ENCODE measurements at regions not wholly inside any gene's neighbourhood (a gene's known extent, or its start where the extent isn't known, plus 50 kb on each side); places are given as distances from the start of the nearest gene placed in this dataset.

GRCh38 chr12:32025906-32026305, 66.7 kb downstream of the RESF1 start:
- no peak overlapping the region for H3K14ac ChIP-seq (replicated peaks; ENCODE audit: low read depth, low read length)
- H3K27me3 ChIP-seq (ENCODE audit: control insufficient read depth, insufficient read depth, low read length) = no peaks in the 10 kb centered on the region
- intact Hi-C loops (cut with micrococcal nuclease) (no loop called here), in situ Hi-C loops (cut with MboI; ENCODE audit: low sequenced_read_pairs) (no loop called here), dilution Hi-C loops (cut with HindIII; ENCODE audit: low sequenced_read_pairs, unreplicated experiment) (no loop called here)
- H3K23ac ChIP-seq (ENCODE audit: low read depth, low read length) = no peak overlapping the region
- H2BK15ac ChIP-seq (ENCODE audit: low read depth, low read length) = no peak overlapping the region
- H4K5ac ChIP-seq (ENCODE audit: low read depth, low read length) = no peak overlapping the region
- ChIA-PET CTCF (no interaction called here), POLR2A (ENCODE audit: unreplicated experiment) (no interaction called here)
- H2AK9ac ChIP-seq (replicated peaks; ENCODE audit: low read depth, low read length, poor library complexity) = no peak overlapping the region
- no peak overlapping the region for H3K18ac ChIP-seq (ENCODE audit: low read depth, low read length)
- H3K9me3 ChIP-seq (ENCODE audit: control insufficient read depth, insufficient read depth, low read length) = no peaks in the 10 kb centered on the region
- no peak overlapping the region for H3K4me2 ChIP-seq (ENCODE audit: low read depth, low read length)
- H2BK120ac ChIP-seq (ENCODE audit: low read depth, low read length) = no peak overlapping the region
- no peak overlapping the region for H2AFZ ChIP-seq (replicated peaks; ENCODE audit: low read length, poor library complexity)
- no peaks in the 10 kb centered on the region for H3K79me1 ChIP-seq (ENCODE audit: low read depth in 1 of 2, low read length in 2 of 2)
- no peak overlapping the region for H3K27ac ChIP-seq (ENCODE audit: insufficient read depth, low read length)
- no peak overlapping the region for H2BK5ac ChIP-seq (ENCODE audit: low read depth, low read length, poor library complexity, severe bottlenecking)
- H2AK5ac ChIP-seq (ENCODE audit: low read depth, low read length) = no peak overlapping the region
- ATAC-seq (ENCODE audit: low read depth) (no peak), DNase-seq (no peak)
- no peaks in the 10 kb centered on the region for H3K9me1 ChIP-seq (ENCODE audit: insufficient read depth, low read length)
- no peak overlapping the region for H3K9ac ChIP-seq (ENCODE audit: low read depth, low read length)
- H4K8ac ChIP-seq (ENCODE audit: low read depth in 2 of 2, low read length in 2 of 2) = no peak overlapping the region
- H4K20me1 ChIP-seq (ENCODE audit: insufficient read depth, low read length) = no peaks in the 10 kb centered on the region
- H4K91ac ChIP-seq (ENCODE audit: insufficient read depth, low read depth, low read length) = no peak overlapping the region
- no peak overlapping the region for H3K56ac ChIP-seq (ENCODE audit: extremely low read depth, insufficient read depth, low read length)
- no peak overlapping the region for H3K4ac ChIP-seq (ENCODE audit: low read depth, low read length)
- no peak overlapping the region for H2BK20ac ChIP-seq (ENCODE audit: low read depth, low read length)
- BruUV-seq (replicated peaks) = no TSS peak
- H3K4me3 ChIP-seq (ENCODE audit: insufficient read depth, low read depth, low read length) = no peak overlapping the region
- H3K36me3 ChIP-seq (ENCODE audit: control insufficient read depth, insufficient read depth, low read length) = no peaks in the 10 kb centered on the region
- WGBS, 2 experiments (ENCODE audit: extremely low coverage in 2 of 2, insufficient read length in 1 of 2) = 60% methylated on average over 2 of the region's 8 CpGs; no CpG with 5 or more reads in 1 of the 2 experiments
- no peaks in the 10 kb centered on the region for H3K4me1 ChIP-seq (ENCODE audit: control insufficient read depth, insufficient read depth, low read length)
- TF ChIP-seq ELK1 (IDR thresholded peaks at IDR 0.05; ENCODE audit: borderline replicate concordance, low read depth, low read length) = no peak
- TF ChIP-seq MXI1 (IDR thresholded peaks at IDR 0.05; ENCODE audit: borderline replicate concordance, low read depth, low read length) = no peak
- TF ChIP-seq USF2 (IDR thresholded peaks at IDR 0.05; ENCODE audit: low read depth, low read length) = no peak
- no peak for TF ChIP-seq NFE2L2 (IDR thresholded peaks at IDR 0.05; ENCODE audit: low read depth, low read length)
- TF ChIP-seq MAFK (IDR thresholded peaks at IDR 0.05; ENCODE audit: low read depth, low read length) = no peak
- TF ChIP-seq POLR2A (IDR thresholded peaks at IDR 0.05; ENCODE audit: low read depth, low read length) = no peak
- TF ChIP-seq RCOR1 (IDR thresholded peaks at IDR 0.05; ENCODE audit: insufficient replicate concordance, low read length) = no peak
- TF ChIP-seq CEBPB (IDR thresholded peaks at IDR 0.05; ENCODE audit: low read depth, low read length) = no peak

All from IMR-90 (cell line).